HCT116 (cell line): ENCODE measurements at regions not wholly inside any gene's neighbourhood (a gene's known extent, or its start where the extent isn't known, plus 50 kb on each side); places are given as distances from the start of the nearest gene placed in this dataset.

Experiments
- ATAC-seq: fragments of 200-7000 bp; cut with Tn5 transposase; 2 replicates; pipeline ENCODE4 v1.9.1; 2020; ENCODE audit warnings: mild to moderate bottlenecking, moderate library complexity
- BruUV-seq: library from RNA; stranded (reverse); fragments of 400-500 nt; replicated peaks from 2 replicates; lab custom pipeline; 2021; lab: Mats Ljungman, UMichigan
- CTCF ChIA-PET: fragments of 300-600 bp; sonication (Branson Sonifier 250); formaldehyde crosslinking; loops from one replicate; lab custom pipeline; 2021; ENCODE audit warnings: antibody characterized with exemption; lab: Charles Lee
- POLR2A ChIA-PET: fragments of 300-600, 350-600 bp; sonication (Branson Sonifier 250); formaldehyde crosslinking; loops from one replicate; lab custom pipeline; 2021; ENCODE audit warnings: antibody characterized with exemption; lab: Charles Lee
- RAD21 ChIA-PET, 2 experiments: fragments of 300-600 bp; sonication (Branson Sonifier 250); formaldehyde crosslinking; loops; one replicate each; lab custom pipeline; 2023; ENCODE audit warnings: low total read pairs in 2 of 2; ENCODE audit not compliant: uncharacterized antibody in 2 of 2, unreplicated experiment in 2 of 2, low non-redundant PET in 1 of 2; lab: Charles Lee
- DNase-seq: peaks from one replicate; pipeline ENCODE4 v3.0.0-alpha.2; 2010; ENCODE audit warnings: low read depth, low spot score
- H2AFZ ChIP-seq: fragments of 200-600 bp; shearing (Covaris generic), sonication (generic); 2 replicates; pipeline ENCODE4 v1.6.1; 2017; ENCODE audit warnings: low read depth, mixed run types, mixed read lengths, antibody characterized with exemption, low read length; ENCODE audit not compliant: poor library complexity, severe bottlenecking
- H3K27ac ChIP-seq: 2 replicates; pipeline ENCODE4 v1.5.1; 2012; ENCODE audit warnings: low read depth, low read length
- H3K27me3 ChIP-seq: fragments of 200-600 bp; sonication (generic); 2 replicates; pipeline ENCODE4 v1.6.1; 2016; ENCODE audit warnings: mixed run types, low read length, mixed read lengths; ENCODE audit not compliant: insufficient read depth
- H3K36me3 ChIP-seq, 2 experiments: fragments of 200-500 bp in 1 of 2; fragments of 200-600 bp in 1 of 2; sonication (Bioruptor generic) in 1 of 2; sonication (generic) in 1 of 2; 2 replicates each; pipeline versions ENCODE4 v1.5.1 to v1.6.1; 2014 to 2016; ENCODE audit warnings: low read length in 2 of 2, inconsistent platforms in 1 of 2, mixed read lengths in 1 of 2, mixed run types in 1 of 2; ENCODE audit not compliant: insufficient read depth in 2 of 2, control insufficient read depth in 1 of 2
- H3K4me1 ChIP-seq, 2 experiments: fragments of 200-600 bp in 1 of 2; sonication (generic) in 1 of 2; 2 replicates each; pipeline versions ENCODE4 v1.5.1 to v1.6.1; 2012 to 2017; ENCODE audit warnings: low read length in 2 of 2, inconsistent platforms in 1 of 2, mild to moderate bottlenecking in 1 of 2, mixed read lengths in 1 of 2, mixed run types in 1 of 2, moderate library complexity in 1 of 2; ENCODE audit not compliant: insufficient read depth in 2 of 2, control insufficient read depth in 1 of 2
- H3K4me2 ChIP-seq: fragments of 200-600 bp; sonication (generic); 2 replicates; pipeline ENCODE4 v1.6.1; 2017; ENCODE audit warnings: mixed run types, low read length, mixed read lengths
- H3K4me3 ChIP-seq, 2 experiments: fragments of 200-600 bp in 1 of 2; sonication (generic) in 1 of 2; replicated peaks in 1 of 2; 2 replicates each; pipeline ENCODE4 v1.5.1; 2011 to 2016; ENCODE audit warnings: low read length in 2 of 2, control low read depth in 1 of 2, low read depth in 1 of 2, mild to moderate bottlenecking in 1 of 2, mixed read lengths in 1 of 2, mixed run types in 1 of 2
- H3K79me2 ChIP-seq: fragments of 200-600 bp; sonication (generic); 2 replicates; pipeline ENCODE4 v1.6.1; 2017; ENCODE audit warnings: mild to moderate bottlenecking, mixed run types, low read length, moderate library complexity, mixed read lengths; ENCODE audit not compliant: insufficient read depth
- H3K9ac ChIP-seq: fragments of 200-600 bp; sonication (generic); 2 replicates; pipeline ENCODE4 v1.6.1; 2016; ENCODE audit warnings: low read length, mixed read lengths
- H3K9me2 ChIP-seq: fragments of 200-600 bp; sonication (generic), shearing (Covaris generic); 2 replicates; pipeline ENCODE4 v1.6.1; 2017; ENCODE audit warnings: mixed run types, mild to moderate bottlenecking, moderate library complexity; ENCODE audit not compliant: insufficient read depth
- H3K9me3 ChIP-seq, 2 experiments: fragments of 200-500 bp in 1 of 2; fragments of 200-600 bp in 1 of 2; sonication (Bioruptor generic) in 1 of 2; sonication (generic) in 1 of 2; 2 replicates each; pipeline ENCODE4 v1.6.1; 2014 to 2017; ENCODE audit warnings: low read length in 2 of 2, mixed read lengths in 2 of 2, inconsistent platforms in 1 of 2, low read depth in 1 of 2, mild to moderate bottlenecking in 1 of 2, mixed run types in 1 of 2, moderate library complexity in 1 of 2; ENCODE audit not compliant: control insufficient read depth in 1 of 2, insufficient read depth in 1 of 2
- H4K20me1 ChIP-seq: fragments of 200-600 bp; sonication (generic), shearing (Covaris generic); 2 replicates; pipeline ENCODE4 v1.6.1; 2017; ENCODE audit warnings: mixed run types, mild to moderate bottlenecking, moderate library complexity; ENCODE audit not compliant: insufficient read depth
- CBX3 ChIP-seq: IDR thresholded peaks from 2 replicates; pipeline ENCODE4 v1.6.1; 2012; ENCODE audit warnings: low read depth
- EGR1 ChIP-seq: IDR thresholded peaks from 2 replicates; pipeline ENCODE4 v1.6.1; 2012; ENCODE audit warnings: low read depth
- EZH2 ChIP-seq: fragments of 200-600 bp; sonication (generic); IDR thresholded peaks from 2 replicates; pipeline ENCODE4 v1.6.1; 2017; ENCODE audit warnings: antibody characterized with exemption, mixed run types
- EZH2phosphoT487 ChIP-seq: fragments of 200-600 bp; IDR thresholded peaks from 2 replicates; pipeline ENCODE4 v1.6.1; 2018; ENCODE audit warnings: antibody characterized with exemption, borderline replicate concordance
- FOSL1 ChIP-seq: IDR thresholded peaks from 2 replicates; pipeline ENCODE4 v1.6.1; 2012; ENCODE audit warnings: low read depth
- POLR2A ChIP-seq: IDR thresholded peaks from 2 replicates; pipeline ENCODE4 v1.7.0; 2011; ENCODE audit warnings: borderline replicate concordance; ENCODE audit not compliant: insufficient read depth, insufficient read length; ENCODE audit errors: extremely low read depth
- RAD21 ChIP-seq: IDR thresholded peaks from 2 replicates; pipeline ENCODE4 v1.6.1; 2012; ENCODE audit warnings: low read depth, mild to moderate bottlenecking
- SIN3A ChIP-seq: IDR thresholded peaks from 2 replicates; pipeline ENCODE4 v1.6.1; 2012; ENCODE audit warnings: low read depth
- SRF ChIP-seq: IDR thresholded peaks from 2 replicates; pipeline ENCODE4 v1.6.1; 2012; ENCODE audit warnings: low read depth
- TCF7L2 ChIP-seq: IDR thresholded peaks from 2 replicates; pipeline ENCODE4 v1.7.0; 2011; ENCODE audit warnings: borderline replicate concordance, inconsistent platforms; ENCODE audit not compliant: insufficient read depth, insufficient read length; ENCODE audit errors: extremely low read depth
- ZNF274 ChIP-seq: fragments of 200-500 bp; sonication (Bioruptor generic); IDR thresholded peaks from 2 replicates; pipeline ENCODE4 v1.6.1; 2014; ENCODE audit warnings: mild to moderate bottlenecking, low read depth, low read length, inconsistent platforms
- intact Hi-C: fragments of 100-400 bp; cut with micrococcal nuclease; formaldehyde crosslinking; loops from 2 replicates; pipeline ENCODE4 v1.10.0; 2022
- TF ChIP-seq, protein P1 (sequence below): IDR thresholded peaks from 2 replicates; pipeline ENCODE4 v1.6.1; 2012
- TF ChIP-seq, protein P2 (sequence below), 3 experiments: fragments of 200-600 bp in 1 of 3; sonication (generic) in 1 of 3; IDR thresholded peaks in 2 of 3; conservative IDR thresholded peaks in 1 of 3; 2 replicates each; pipeline ENCODE4 v1.5.1; 2012 to 2017; ENCODE audit warnings: low read depth in 2 of 3, low read length in 2 of 3, antibody characterized with exemption in 1 of 3, borderline replicate concordance in 1 of 3, control low read depth in 1 of 3, mild to moderate bottlenecking in 1 of 3, mixed read lengths in 1 of 3, mixed run types in 1 of 3, moderate library complexity in 1 of 3; ENCODE audit not compliant: insufficient read depth in 1 of 3
- TF ChIP-seq, protein P3 (sequence below): IDR thresholded peaks from 2 replicates; pipeline ENCODE4 v1.6.1; 2011; ENCODE audit warnings: mild to moderate bottlenecking, low read length, moderate library complexity; ENCODE audit not compliant: insufficient replicate concordance; ENCODE audit errors: extremely low read depth

DNA sequence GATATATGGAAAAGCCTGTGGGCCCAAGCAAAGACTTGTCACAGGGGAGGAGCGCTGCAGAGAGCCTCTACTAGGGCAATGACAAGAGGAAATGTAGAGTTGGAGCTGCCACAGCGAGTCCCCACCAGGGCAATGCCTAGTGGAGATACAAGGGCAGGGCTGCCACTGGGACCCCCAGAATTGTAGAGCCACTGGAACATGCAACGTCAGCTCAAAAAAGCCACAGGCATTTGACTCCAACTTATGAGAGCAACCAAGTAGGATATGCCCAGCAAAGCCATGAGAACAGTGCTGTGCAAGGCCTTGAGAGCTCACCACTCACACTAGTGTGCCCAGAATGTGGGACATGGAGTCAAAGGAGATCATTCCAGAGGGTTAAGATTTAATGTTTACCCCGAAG, 63.7 kb upstream of the CAMK1G start:
- ChIA-PET CTCF (no interaction called here), POLR2A (no interaction called here), RAD21 (no interaction called here)
- H2AFZ ChIP-seq = no peak overlapping the region
- H3K36me3 ChIP-seq = no peaks in the 10 kb centered on the region
- H3K4me1 ChIP-seq = no peaks in the 10 kb centered on the region
- no peaks in the 10 kb centered on the region for H4K20me1 ChIP-seq
- ATAC-seq (no peak), DNase-seq (no peak)
- no peaks in the 10 kb centered on the region for H3K9me3 ChIP-seq
- no peak overlapping the region for H3K4me2 ChIP-seq
- intact Hi-C loops = no loop called here
- no peak overlapping the region for H3K4me3 ChIP-seq
- no peaks in the 10 kb centered on the region for H3K79me2 ChIP-seq
- H3K9ac ChIP-seq = no peak overlapping the region
- BruUV-seq = no TSS peak
- peaks cover 25% of the 10 kb centered on the region for H3K27me3 ChIP-seq
- no peak for TF ChIP-seq FOSL1
- TF ChIP-seq EZH2phosphoT487 = no peak
- TF ChIP-seq SRF = no peak
- TF ChIP-seq, protein P1, sequence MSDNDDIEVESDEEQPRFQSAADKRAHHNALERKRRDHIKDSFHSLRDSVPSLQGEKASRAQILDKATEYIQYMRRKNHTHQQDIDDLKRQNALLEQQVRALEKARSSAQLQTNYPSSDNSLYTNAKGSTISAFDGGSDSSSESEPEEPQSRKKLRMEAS = no peak
- no peak for TF ChIP-seq EZH2
- TF ChIP-seq, protein P2, sequence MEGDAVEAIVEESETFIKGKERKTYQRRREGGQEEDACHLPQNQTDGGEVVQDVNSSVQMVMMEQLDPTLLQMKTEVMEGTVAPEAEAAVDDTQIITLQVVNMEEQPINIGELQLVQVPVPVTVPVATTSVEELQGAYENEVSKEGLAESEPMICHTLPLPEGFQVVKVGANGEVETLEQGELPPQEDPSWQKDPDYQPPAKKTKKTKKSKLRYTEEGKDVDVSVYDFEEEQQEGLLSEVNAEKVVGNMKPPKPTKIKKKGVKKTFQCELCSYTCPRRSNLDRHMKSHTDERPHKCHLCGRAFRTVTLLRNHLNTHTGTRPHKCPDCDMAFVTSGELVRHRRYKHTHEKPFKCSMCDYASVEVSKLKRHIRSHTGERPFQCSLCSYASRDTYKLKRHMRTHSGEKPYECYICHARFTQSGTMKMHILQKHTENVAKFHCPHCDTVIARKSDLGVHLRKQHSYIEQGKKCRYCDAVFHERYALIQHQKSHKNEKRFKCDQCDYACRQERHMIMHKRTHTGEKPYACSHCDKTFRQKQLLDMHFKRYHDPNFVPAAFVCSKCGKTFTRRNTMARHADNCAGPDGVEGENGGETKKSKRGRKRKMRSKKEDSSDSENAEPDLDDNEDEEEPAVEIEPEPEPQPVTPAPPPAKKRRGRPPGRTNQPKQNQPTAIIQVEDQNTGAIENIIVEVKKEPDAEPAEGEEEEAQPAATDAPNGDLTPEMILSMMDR (IDR thresholded peaks at IDR 0.05 in 2 of 3, conservative IDR thresholded peaks at IDR 0.05 in 1 of 3; ENCODE audit: borderline replicate concordance in 1 of 3, insufficient read depth in 1 of 3, low read depth in 2 of 3, low read length in 2 of 3) = no peak
- TF ChIP-seq CBX3 = no peak
- TF ChIP-seq EGR1 = no peak
- TF ChIP-seq, protein P3, sequence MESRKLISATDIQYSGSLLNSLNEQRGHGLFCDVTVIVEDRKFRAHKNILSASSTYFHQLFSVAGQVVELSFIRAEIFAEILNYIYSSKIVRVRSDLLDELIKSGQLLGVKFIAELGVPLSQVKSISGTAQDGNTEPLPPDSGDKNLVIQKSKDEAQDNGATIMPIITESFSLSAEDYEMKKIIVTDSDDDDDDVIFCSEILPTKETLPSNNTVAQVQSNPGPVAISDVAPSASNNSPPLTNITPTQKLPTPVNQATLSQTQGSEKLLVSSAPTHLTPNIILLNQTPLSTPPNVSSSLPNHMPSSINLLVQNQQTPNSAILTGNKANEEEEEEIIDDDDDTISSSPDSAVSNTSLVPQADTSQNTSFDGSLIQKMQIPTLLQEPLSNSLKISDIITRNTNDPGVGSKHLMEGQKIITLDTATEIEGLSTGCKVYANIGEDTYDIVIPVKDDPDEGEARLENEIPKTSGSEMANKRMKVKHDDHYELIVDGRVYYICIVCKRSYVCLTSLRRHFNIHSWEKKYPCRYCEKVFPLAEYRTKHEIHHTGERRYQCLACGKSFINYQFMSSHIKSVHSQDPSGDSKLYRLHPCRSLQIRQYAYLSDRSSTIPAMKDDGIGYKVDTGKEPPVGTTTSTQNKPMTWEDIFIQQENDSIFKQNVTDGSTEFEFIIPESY = no peak
- no peak for TF ChIP-seq RAD21
- no peak for TF ChIP-seq POLR2A
- no peak for TF ChIP-seq TCF7L2
- no peak for TF ChIP-seq ZNF274
- no peak for TF ChIP-seq SIN3A
- no peaks in the 10 kb centered on the region for H3K9me2 ChIP-seq
- no peak overlapping the region for H3K27ac ChIP-seq
